PC-9 (cell line): ENCODE measurements at regions not wholly inside any gene's neighbourhood (a gene's known extent, or its start where the extent isn't known, plus 50 kb on each side); places are given as distances from the start of the nearest gene placed in this dataset.
"Not testable (repeated sequence)": the region's sequence is repeated elsewhere in the genome, so short reads cannot be mapped to it uniquely, and the experiment has no call there.

Source experiments
- CTCF ChIP-seq: fragments of 200-600 bp; sonication (generic); conservative IDR thresholded peaks from 2 replicates; pipeline ENCODE4 v1.6.1; 2017; ENCODE audit warnings: mixed run types, antibody characterized with exemption, mild to moderate bottlenecking, moderate library complexity
- EZH2 ChIP-seq: fragments of 200-600 bp; sonication (generic); IDR thresholded peaks from 2 replicates; pipeline ENCODE4 v1.8.0; 2017; ENCODE audit warnings: antibody characterized with exemption, low read depth

- not testable (repeated sequence) for TF ChIP-seq CTCF, EZH2
Measured at GRCh38 chr11:19612025-19612424, 100.6 kb upstream of the NAV2 start.
